Thyroid gland (tissue), 4 donors: ENCODE measurements at regions not wholly inside any gene's neighbourhood (a gene's known extent, or its start where the extent isn't known, plus 50 kb on each side); places are given as distances from the start of the nearest gene placed in this dataset.

Experiments used
- DNase-seq, 2 donors: peaks; one replicate each; pipeline ENCODE4 v3.0.0-alpha.2; 2019
- H3K27ac ChIP-seq, 3 donors: fragments of 200-600 bp; sonication (generic); 1 replicate in 2 of 3; 2 replicates in 1 of 3; pipeline ENCODE4 v1.5.1; 2016 to 2019; ENCODE audit warnings: mild to moderate bottlenecking in 1 of 3, moderate library complexity in 1 of 3
- H3K27me3 ChIP-seq: fragments of 200-600 bp; sonication (generic); one replicate; pipeline ENCODE4 v1.5.1; 2019
- H3K36me3 ChIP-seq, 2 donors: fragments of 200-600 bp; sonication (generic); one replicate each; pipeline ENCODE4 v1.5.1; 2016 to 2019
- H3K4me1 ChIP-seq, 2 donors: fragments of 200-600 bp; sonication (generic); one replicate each; pipeline ENCODE4 v1.5.1; 2017 to 2019
- H3K4me3 ChIP-seq, 3 donors: fragments of 200-600 bp; sonication (generic); replicated peaks in 1 of 3; 1 replicate in 2 of 3; 2 replicates in 1 of 3; pipeline ENCODE4 v1.5.1; 2016; ENCODE audit warnings: mild to moderate bottlenecking in 1 of 3
- H3K9me3 ChIP-seq: fragments of 200-600 bp; sonication (generic); one replicate; pipeline ENCODE4 v1.5.1; 2017
- CTCF ChIP-seq, 6 experiments: fragments of 200-600 bp in 3 of 6; fragments of 450-650 bp in 3 of 6; sonication (generic) in 3 of 6; IDR thresholded peaks; one replicate each; pipeline ENCODE4 v1.5.1; 2016 to 2019; ENCODE audit warnings: antibody characterized with exemption in 6 of 6, mild to moderate bottlenecking in 2 of 6, inconsistent platforms in 1 of 6, moderate library complexity in 1 of 6
- POLR2A ChIP-seq, 2 donors: fragments of 450-650 bp; IDR thresholded peaks; one replicate each; pipeline ENCODE4 v1.6.1; 2017; ENCODE audit warnings: antibody characterized with exemption in 2 of 2, mild to moderate bottlenecking in 2 of 2, moderate library complexity in 1 of 2
- WGBS, 2 donors: methylation state at CpG; one replicate each; pipeline ENCODE4 v1.1.5; 2017; 5-methylcytosine and 5-hydroxymethylcytosine counted together
- intact Hi-C: fragments of 100-400 bp; cut with DNase I; formaldehyde crosslinking; loops from one replicate; pipeline ENCODE4 v1.15.1; 2023

- Histone ChIP-seq H3K4me3 (no peak overlapping the region), H3K36me3 (no peaks in the 10 kb centered on the region), H3K4me1 (no peaks in the 10 kb centered on the region), H3K27me3 (no peaks in the 10 kb centered on the region), H3K27ac (no peak overlapping the region), H3K9me3 (no peaks in the 10 kb centered on the region)
- 80 to 86% methylated on average over 5 to 9 of the region's 15 CpGs for WGBS, 2 donors
- no peak for DNase-seq
- intact Hi-C loops: no loop called here
- TF ChIP-seq POLR2A (IDR thresholded peaks at IDR 0.05) (no peak), CTCF (IDR thresholded peaks at IDR 0.05) (no peak)
Observed at GRCh38 chr22:48593551-48593950, 1234.1 kb downstream of the BRD1 start.

- no peak for DNase-seq
- no peaks in the 10 kb centered on the region for H3K27me3 ChIP-seq
- TF ChIP-seq CTCF (IDR thresholded peaks at IDR 0.05) (no peak), POLR2A (IDR thresholded peaks at IDR 0.05) (no peak)
- intact Hi-C loops: no loop called here
- no peaks in the 10 kb centered on the region for H3K4me1 ChIP-seq
- H3K36me3 ChIP-seq: no peaks in the 10 kb centered on the region
- no peaks in the 10 kb centered on the region for H3K9me3 ChIP-seq
- 75 to 87% methylated on average over 13 to 17 of the region's 17 CpGs for WGBS, 2 donors
- no peak overlapping the region for H3K4me3 ChIP-seq
- no peak overlapping the region for H3K27ac ChIP-seq
Observed at GRCh38 chr22:48592931-48593330, 1234.7 kb downstream of the BRD1 start.

- no peaks in the 10 kb centered on the region for H3K9me3 ChIP-seq
- no peak overlapping the region for H3K4me3 ChIP-seq
- no peak overlapping the region for H3K27ac ChIP-seq
- TF ChIP-seq CTCF (IDR thresholded peaks at IDR 0.05) (no peak), POLR2A (IDR thresholded peaks at IDR 0.05) (no peak)
- WGBS, 2 donors: 57 to 69% methylated on average over 10 to 12 of the region's 12 CpGs
- no peak for DNase-seq
- H3K36me3 ChIP-seq: no peaks in the 10 kb centered on the region
- H3K4me1 ChIP-seq: no peaks in the 10 kb centered on the region
- intact Hi-C loops: no loop called here
- H3K27me3 ChIP-seq: no peaks in the 10 kb centered on the region
Observed at GRCh38 chr22:48592488-48592887, 1235.2 kb downstream of the BRD1 start.

GRCh38 chr22:48592066-48592345 lies 1235.7 kb downstream of the BRD1 start:
- Histone ChIP-seq H3K4me3 (no peak overlapping the region), H3K27me3 (no peaks in the 10 kb centered on the region), H3K9me3 (no peaks in the 10 kb centered on the region), H3K27ac (no peak overlapping the region), H3K36me3 (no peaks in the 10 kb centered on the region), H3K4me1 (no peaks in the 10 kb centered on the region)
- TF ChIP-seq CTCF (IDR thresholded peaks at IDR 0.05): no peak
- no peak for TF ChIP-seq POLR2A (IDR thresholded peaks at IDR 0.05)
- DNase-seq: no peak
- intact Hi-C loops: no loop called here
- WGBS, 2 donors: 67 to 90% methylated on average over 1 to 2 of the region's 3 CpGs

- no peaks in the 10 kb centered on the region for H3K27me3 ChIP-seq
- DNase-seq: no peak
Observed at GRCh38 chr22:48591286-48592065, 1236.2 kb downstream of the BRD1 start.

More at GRCh38 chr22:48591286-48592065, 1236.2 kb downstream of the BRD1 start:
- Histone ChIP-seq H3K4me1 (no peaks in the 10 kb centered on the region), H3K36me3 (no peaks in the 10 kb centered on the region), H3K27ac (no peak overlapping the region), H3K4me3 (no peak overlapping the region), H3K9me3 (no peaks in the 10 kb centered on the region)
- WGBS, 2 donors: 88 to 92% methylated on average over 13 to 23 of the region's 29 CpGs
- TF ChIP-seq POLR2A (IDR thresholded peaks at IDR 0.05): no peak
- TF ChIP-seq CTCF (IDR thresholded peaks at IDR 0.05): no peak
- intact Hi-C loops: no loop called here
